GM19043 (cell line): ENCODE measurements at regions not wholly inside any gene's neighbourhood (a gene's known extent, or its start where the extent isn't known, plus 50 kb on each side); places are given as distances from the start of the nearest gene placed in this dataset.
"Not testable (repeated sequence)": the region's sequence is repeated elsewhere in the genome, so short reads cannot be mapped to it uniquely, and the experiment has no call there.

Experiments used
- ATAC-seq: cut with Tn5 transposase; IDR thresholded peaks from one replicate; pipeline ENCODE4 v1.9.1; 2021; ENCODE audit warnings: low read depth; ENCODE audit not compliant: unreplicated experiment

- no peak for ATAC-seq
These were observed 446.7 kb downstream of the RNF144A start for GRCh38 chr2:7363906-7364305.

- ATAC-seq, result no peak
These were observed 451.0 kb downstream of the RNF144A start for GRCh38 chr2:7368211-7368610.

- ATAC-seq, result no peak
These were observed 455.9 kb downstream of the RNF144A start for GRCh38 chr2:7373156-7373555.

GRCh38 chr2:7375901-7376300 lies 458.7 kb downstream of the RNF144A start:
- no peak for ATAC-seq

GRCh38 chr2:7377916-7378569 lies 460.8 kb downstream of the RNF144A start:
- ATAC-seq, result no peak

- ATAC-seq, result no peak
These were observed 461.4 kb downstream of the RNF144A start for GRCh38 chr2:7378591-7378990.

GRCh38 chr2:7379799-7380198 lies 462.6 kb downstream of the RNF144A start:
- ATAC-seq, result no peak

GRCh38 chr2:7384773-7385349 lies 467.6 kb downstream of the RNF144A start:
- no peak for ATAC-seq

GRCh38 chr2:7390311-7390710 lies 473.1 kb downstream of the RNF144A start:
- ATAC-seq, result not testable (repeated sequence)

- no peak for ATAC-seq
These were observed 475.0 kb downstream of the RNF144A start for GRCh38 chr2:7392076-7392787.

GRCh38 chr2:7394195-7394594 lies 477.0 kb downstream of the RNF144A start:
- ATAC-seq, result no peak

GRCh38 chr2:7400628-7401027 lies 483.4 kb downstream of the RNF144A start:
- ATAC-seq, result no peak

- no peak for ATAC-seq
These were observed 486.0 kb downstream of the RNF144A start for GRCh38 chr2:7403092-7403775.

- no peak for ATAC-seq
These were observed 488.9 kb downstream of the RNF144A start for GRCh38 chr2:7405861-7406715.

GRCh38 chr2:7407001-7407400 lies 489.8 kb downstream of the RNF144A start:
- no peak for ATAC-seq

- ATAC-seq, result no peak
These were observed 490.9 kb downstream of the RNF144A start for GRCh38 chr2:7407906-7408680.

GRCh38 chr2:7411691-7412090 lies 494.5 kb downstream of the RNF144A start:
- ATAC-seq, result no peak

GRCh38 chr2:7417845-7418742 lies 500.9 kb downstream of the RNF144A start:
- no peak for ATAC-seq

- ATAC-seq, result no peak
These were observed 502.0 kb downstream of the RNF144A start for GRCh38 chr2:7419186-7419585.
